Suprapubic skin (tissue), 4 donors: ENCODE measurements at regions not wholly inside any gene's neighbourhood (a gene's known extent, or its start where the extent isn't known, plus 50 kb on each side); places are given as distances from the start of the nearest gene placed in this dataset.

Source experiments
- DNase-seq, 2 donors: peaks; one replicate each; pipeline ENCODE4 v3.0.0-alpha.2; 2019; ENCODE audit warnings: low spot score in 2 of 2
- H3K27ac ChIP-seq: fragments of 200-600 bp; sonication (generic); one replicate; pipeline ENCODE4 v1.5.1; 2019
- H3K27me3 ChIP-seq: fragments of 200-600 bp; sonication (generic); one replicate; pipeline ENCODE4 v1.5.1; 2019
- H3K36me3 ChIP-seq: fragments of 200-600 bp; sonication (generic); one replicate; pipeline ENCODE4 v1.5.1; 2019
- H3K4me1 ChIP-seq: fragments of 200-600 bp; sonication (generic); one replicate; pipeline ENCODE4 v1.5.1; 2019
- H3K4me3 ChIP-seq: fragments of 200-600 bp; sonication (generic); one replicate; pipeline ENCODE4 v1.5.1; 2019; ENCODE audit warnings: mild to moderate bottlenecking
- H3K9me3 ChIP-seq: fragments of 200-600 bp; sonication (generic); one replicate; pipeline ENCODE4 v1.5.1; 2019
- CTCF ChIP-seq, 2 donors: fragments of 200-600 bp in 1 of 2; fragments of 450-650 bp in 1 of 2; sonication (generic) in 1 of 2; IDR thresholded peaks; one replicate each; pipeline ENCODE4 v1.5.1; 2016 to 2019; ENCODE audit warnings: antibody characterized with exemption in 2 of 2, mild to moderate bottlenecking in 1 of 2, moderate library complexity in 1 of 2
- EP300 ChIP-seq: sonication (generic); formaldehyde crosslinking; IDR thresholded peaks from one replicate; pipeline ENCODE4 v1.6.1; 2017; ENCODE audit warnings: antibody characterized with exemption
- POLR2A ChIP-seq, 2 donors: fragments of 450-650 bp; IDR thresholded peaks; one replicate each; pipeline ENCODE4 v1.6.1; 2017; ENCODE audit warnings: antibody characterized with exemption in 2 of 2, mild to moderate bottlenecking in 2 of 2, moderate library complexity in 2 of 2
- POLR2AphosphoS5 ChIP-seq, 3 donors: sonication (generic); formaldehyde crosslinking; IDR thresholded peaks; one replicate each; pipeline ENCODE4 v1.6.1; 2017; ENCODE audit warnings: antibody characterized with exemption in 3 of 3
- WGBS: methylation state at CpG from one replicate; pipeline ENCODE4 v1.1.5; 2018; 5-methylcytosine and 5-hydroxymethylcytosine counted together

GRCh38 chr6:122894791-122895190 lies 101.2 kb upstream of the CLVS2 start:
- Histone ChIP-seq H3K36me3 (no peaks in the 10 kb centered on the region), H3K4me1 (no peaks in the 10 kb centered on the region), H3K4me3 (no peak overlapping the region), H3K27me3 (no peaks in the 10 kb centered on the region), H3K27ac (no peak overlapping the region), H3K9me3 (no peaks in the 10 kb centered on the region)
- DNase-seq = no peak
- TF ChIP-seq EP300 (no peak), POLR2A (IDR thresholded peaks at IDR 0.05) (no peak), POLR2AphosphoS5 (IDR thresholded peaks at IDR 0.05) (no peak)

- H3K9me3 ChIP-seq = no peaks in the 10 kb centered on the region
- WGBS = 69% methylated on average over 2 of the region's 2 CpGs
- no peak for TF ChIP-seq POLR2A (IDR thresholded peaks at IDR 0.05)
- no peak for TF ChIP-seq POLR2AphosphoS5 (IDR thresholded peaks at IDR 0.05)
- TF ChIP-seq EP300 = no peak
- TF ChIP-seq CTCF (IDR thresholded peaks at IDR 0.05) = no peak
- no peak overlapping the region for H3K4me3 ChIP-seq
- H3K36me3 ChIP-seq = no peaks in the 10 kb centered on the region
- DNase-seq = no peak
- no peak overlapping the region for H3K27ac ChIP-seq
- H3K4me1 ChIP-seq = no peaks in the 10 kb centered on the region
- no peaks in the 10 kb centered on the region for H3K27me3 ChIP-seq
Measured at GRCh38 chr6:122902326-122902725, 93.7 kb upstream of the CLVS2 start.

- Histone ChIP-seq H3K27ac (no peak overlapping the region), H3K4me3 (no peak overlapping the region), H3K27me3 (no peaks in the 10 kb centered on the region), H3K36me3 (no peaks in the 10 kb centered on the region), H3K9me3 (no peaks in the 10 kb centered on the region), H3K4me1 (no peaks in the 10 kb centered on the region)
- no peak for TF ChIP-seq POLR2A (IDR thresholded peaks at IDR 0.05)
- TF ChIP-seq CTCF (IDR thresholded peaks at IDR 0.05) = no peak
- TF ChIP-seq EP300 = no peak
- TF ChIP-seq POLR2AphosphoS5 (IDR thresholded peaks at IDR 0.05) = no peak
- DNase-seq = no peak
- WGBS = 66% methylated on average over 2 of the region's 2 CpGs
Measured at GRCh38 chr6:122903266-122903915, 92.6 kb upstream of the CLVS2 start.

- 80% methylated on average over 5 of the region's 5 CpGs for WGBS
- DNase-seq = no peak
Measured at GRCh38 chr6:122904166-122904565, 91.9 kb upstream of the CLVS2 start.

GRCh38 chr6:122913558-122913957 lies 82.5 kb upstream of the CLVS2 start:
- TF ChIP-seq EP300 = no peak
- TF ChIP-seq POLR2A (IDR thresholded peaks at IDR 0.05) = no peak
- no peak for TF ChIP-seq CTCF (IDR thresholded peaks at IDR 0.05)
- no peak for TF ChIP-seq POLR2AphosphoS5 (IDR thresholded peaks at IDR 0.05)
- Histone ChIP-seq H3K9me3 (no peaks in the 10 kb centered on the region), H3K27ac (no peak overlapping the region), H3K4me3 (no peak overlapping the region), H3K36me3 (no peaks in the 10 kb centered on the region), H3K27me3 (no peaks in the 10 kb centered on the region), H3K4me1 (no peaks in the 10 kb centered on the region)
- DNase-seq = no peak
- 10% methylated on average over 1 of the region's 1 CpG for WGBS

More at GRCh38 chr6:122904166-122904565, 91.9 kb upstream of the CLVS2 start:
- H3K36me3 ChIP-seq = no peaks in the 10 kb centered on the region
- H3K27me3 ChIP-seq = no peaks in the 10 kb centered on the region
- H3K9me3 ChIP-seq = no peaks in the 10 kb centered on the region
- H3K4me1 ChIP-seq = no peaks in the 10 kb centered on the region
- TF ChIP-seq CTCF (IDR thresholded peaks at IDR 0.05) = no peak
- TF ChIP-seq POLR2A (IDR thresholded peaks at IDR 0.05) = no peak
- TF ChIP-seq EP300 = no peak
- TF ChIP-seq POLR2AphosphoS5 (IDR thresholded peaks at IDR 0.05) = no peak
- no peak overlapping the region for H3K27ac ChIP-seq
- no peak overlapping the region for H3K4me3 ChIP-seq

- H3K4me3 ChIP-seq = no peak overlapping the region
- H3K4me1 ChIP-seq = no peaks in the 10 kb centered on the region
- TF ChIP-seq EP300 (no peak), POLR2A (IDR thresholded peaks at IDR 0.05) (no peak), CTCF (IDR thresholded peaks at IDR 0.05) (no peak), POLR2AphosphoS5 (IDR thresholded peaks at IDR 0.05) (no peak)
- no peak overlapping the region for H3K27ac ChIP-seq
- H3K9me3 ChIP-seq = no peaks in the 10 kb centered on the region
- no peaks in the 10 kb centered on the region for H3K36me3 ChIP-seq
- DNase-seq = no peak
- H3K27me3 ChIP-seq = no peaks in the 10 kb centered on the region
Measured at GRCh38 chr6:122918714-122919113, 77.3 kb upstream of the CLVS2 start.
